Astrocyte (in vitro differentiated cells and primary cell): ENCODE measurements at regions not wholly inside any gene's neighbourhood (a gene's known extent, or its start where the extent isn't known, plus 50 kb on each side); places are given as distances from the start of the nearest gene placed in this dataset.

ENCODE experiments used
- DNase-seq: peaks from one replicate; pipeline ENCODE4 v3.0.0-alpha.2; 2010; ENCODE audit warnings: low read depth
- FAIRE-seq: peaks from 2 replicates; lab custom pipeline; 2011; peaks lifted over from hg19 to GRCh38; lab: Jason Lieb, UNC
- H2AFZ ChIP-seq: 2 replicates; pipeline ENCODE4 v1.6.0; 2012; ENCODE audit warnings: low read depth, low read length, inconsistent platforms
- H3K27ac ChIP-seq: 2 replicates; pipeline ENCODE4 v1.5.1; 2011; ENCODE audit warnings: low read depth, low read length, inconsistent platforms
- H3K27me3 ChIP-seq: 2 replicates; pipeline ENCODE4 v1.6.0; 2011; ENCODE audit warnings: low read length, inconsistent platforms; ENCODE audit not compliant: insufficient read depth
- H3K36me3 ChIP-seq: 2 replicates; pipeline ENCODE4 v1.5.1; 2011; ENCODE audit warnings: low read length, inconsistent platforms; ENCODE audit not compliant: insufficient read depth
- H3K4me1 ChIP-seq: 2 replicates; pipeline ENCODE4 v1.5.1; 2011; ENCODE audit warnings: low read length, inconsistent platforms; ENCODE audit not compliant: insufficient read depth
- H3K4me2 ChIP-seq: 2 replicates; pipeline ENCODE4 v1.6.0; 2012; ENCODE audit warnings: low read length, inconsistent platforms
- H3K4me3 ChIP-seq: 2 replicates; pipeline ENCODE4 v1.5.1; 2011; ENCODE audit warnings: low read depth, mild to moderate bottlenecking, low read length, inconsistent platforms; ENCODE audit not compliant: insufficient read depth
- H3K79me2 ChIP-seq: 2 replicates; pipeline ENCODE4 v1.6.0; 2012; ENCODE audit warnings: mild to moderate bottlenecking, low read length, inconsistent platforms; ENCODE audit not compliant: insufficient read depth
- H3K9ac ChIP-seq: 2 replicates; pipeline ENCODE4 v1.6.0; 2012; ENCODE audit warnings: mild to moderate bottlenecking, low read length, inconsistent platforms
- H3K9me3 ChIP-seq: 2 replicates; pipeline ENCODE4 v1.5.1; 2012; ENCODE audit warnings: low read depth, mild to moderate bottlenecking, low read length, inconsistent platforms; ENCODE audit not compliant: insufficient read depth
- H4K20me1 ChIP-seq: 2 replicates; pipeline ENCODE4 v1.6.0; 2012; ENCODE audit warnings: low read length, inconsistent platforms; ENCODE audit not compliant: insufficient read depth
- H3K27ac Mint-ChIP-seq: one replicate; pipeline ENCODE4 v1.8.0; 2021; ENCODE audit warnings: mild to moderate bottlenecking, mixed read lengths; ENCODE audit not compliant: unreplicated experiment
- H3K27me3 Mint-ChIP-seq: one replicate; pipeline ENCODE4 v1.8.0; 2021; ENCODE audit warnings: low read depth, mixed read lengths; ENCODE audit not compliant: unreplicated experiment
- H3K36me3 Mint-ChIP-seq: one replicate; pipeline ENCODE4 v1.8.0; 2021; ENCODE audit warnings: low read depth, mixed read lengths; ENCODE audit not compliant: unreplicated experiment
- H3K4me1 Mint-ChIP-seq: one replicate; pipeline ENCODE4 v1.8.0; 2021; ENCODE audit warnings: low read depth, mixed read lengths; ENCODE audit not compliant: unreplicated experiment
- H3K4me3 Mint-ChIP-seq: one replicate; pipeline ENCODE4 v1.8.0; 2021; ENCODE audit warnings: mild to moderate bottlenecking, moderate library complexity, mixed read lengths; ENCODE audit not compliant: unreplicated experiment
- H3K9me3 Mint-ChIP-seq: one replicate; pipeline ENCODE4 v1.8.0; 2021; ENCODE audit warnings: mild to moderate bottlenecking, mixed read lengths; ENCODE audit not compliant: unreplicated experiment
- EZH2 ChIP-seq: IDR thresholded peaks from 2 replicates; pipeline ENCODE4 v1.6.1; 2012; ENCODE audit warnings: mild to moderate bottlenecking, low read length, inconsistent platforms; ENCODE audit not compliant: insufficient read depth
- TF ChIP-seq, protein P1 (sequence below): IDR thresholded peaks from 2 replicates; pipeline ENCODE4 v1.5.1; 2011; ENCODE audit warnings: low read depth, mild to moderate bottlenecking, inconsistent platforms, low read length, moderate library complexity; ENCODE audit not compliant: insufficient read depth

DNA sequence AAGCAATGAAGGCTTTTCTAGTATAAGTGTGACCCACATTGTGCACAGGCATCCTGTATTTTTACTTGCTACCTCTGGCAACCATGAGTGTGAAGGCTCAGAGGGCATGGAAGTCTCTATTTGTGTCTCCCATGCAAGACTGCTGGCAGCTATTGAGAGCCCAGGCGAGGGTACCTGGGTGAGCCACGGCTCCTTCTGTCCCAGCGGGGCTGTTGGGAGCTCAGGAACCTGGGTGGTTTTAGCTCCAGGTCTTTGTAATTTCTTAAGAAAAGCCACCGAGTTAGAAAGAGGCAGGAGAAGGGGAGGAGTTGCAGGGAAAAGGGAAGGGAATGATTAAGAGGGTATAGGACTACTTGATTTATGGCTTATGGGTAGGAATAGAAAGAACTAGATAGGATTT lies 190.4 kb upstream of the SOX1 start:
- Histone ChIP-seq H3K27ac (no peak overlapping the region), H3K9me3 (peaks cover 9% of the 10 kb centered on the region), H3K9ac (no peak overlapping the region), H3K36me3 (no peaks in the 10 kb centered on the region), H3K27me3 (no peaks in the 10 kb centered on the region), H2AFZ (no peak overlapping the region), H3K79me2 (no peaks in the 10 kb centered on the region), H4K20me1 (no peaks in the 10 kb centered on the region), H3K4me3 (no peak overlapping the region), H3K4me1 (no peaks in the 10 kb centered on the region), H3K4me2 (no peak overlapping the region)
- H3K27ac Mint-ChIP-seq = no peak overlapping the region
- TF ChIP-seq, protein P1, sequence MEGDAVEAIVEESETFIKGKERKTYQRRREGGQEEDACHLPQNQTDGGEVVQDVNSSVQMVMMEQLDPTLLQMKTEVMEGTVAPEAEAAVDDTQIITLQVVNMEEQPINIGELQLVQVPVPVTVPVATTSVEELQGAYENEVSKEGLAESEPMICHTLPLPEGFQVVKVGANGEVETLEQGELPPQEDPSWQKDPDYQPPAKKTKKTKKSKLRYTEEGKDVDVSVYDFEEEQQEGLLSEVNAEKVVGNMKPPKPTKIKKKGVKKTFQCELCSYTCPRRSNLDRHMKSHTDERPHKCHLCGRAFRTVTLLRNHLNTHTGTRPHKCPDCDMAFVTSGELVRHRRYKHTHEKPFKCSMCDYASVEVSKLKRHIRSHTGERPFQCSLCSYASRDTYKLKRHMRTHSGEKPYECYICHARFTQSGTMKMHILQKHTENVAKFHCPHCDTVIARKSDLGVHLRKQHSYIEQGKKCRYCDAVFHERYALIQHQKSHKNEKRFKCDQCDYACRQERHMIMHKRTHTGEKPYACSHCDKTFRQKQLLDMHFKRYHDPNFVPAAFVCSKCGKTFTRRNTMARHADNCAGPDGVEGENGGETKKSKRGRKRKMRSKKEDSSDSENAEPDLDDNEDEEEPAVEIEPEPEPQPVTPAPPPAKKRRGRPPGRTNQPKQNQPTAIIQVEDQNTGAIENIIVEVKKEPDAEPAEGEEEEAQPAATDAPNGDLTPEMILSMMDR = no peak
- no peak for TF ChIP-seq EZH2
- H3K4me1 Mint-ChIP-seq = no peaks in the 10 kb centered on the region
- peaks cover 52% of the 10 kb centered on the region for H3K27me3 Mint-ChIP-seq
- H3K36me3 Mint-ChIP-seq = no peaks in the 10 kb centered on the region
- DNase-seq (no peak), FAIRE-seq (no peak)
- no peak overlapping the region for H3K4me3 Mint-ChIP-seq
- peaks cover 6% of the 10 kb centered on the region for H3K9me3 Mint-ChIP-seq

DNA sequence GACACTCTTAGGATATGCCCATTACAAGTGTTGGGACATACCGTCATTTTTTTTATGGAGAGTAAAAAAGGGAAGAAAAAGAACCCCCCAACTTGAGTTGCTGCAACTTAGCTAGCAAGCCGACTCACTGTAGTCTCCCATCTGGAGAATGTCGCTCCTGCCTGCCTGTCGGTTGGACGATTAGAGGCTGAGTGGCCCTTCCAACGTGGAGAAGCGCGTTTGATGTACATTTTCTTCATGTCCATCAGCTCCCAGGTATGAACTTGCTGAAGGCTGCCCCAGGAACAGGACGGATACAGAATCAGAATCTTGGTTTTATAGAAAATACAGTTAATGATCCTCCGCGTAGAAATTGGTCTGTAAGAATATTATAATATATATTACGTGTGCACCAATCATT lies 189.0 kb upstream of the SOX1 start:
- no peaks in the 10 kb centered on the region for H3K36me3 Mint-ChIP-seq
- H3K27ac Mint-ChIP-seq = no peak overlapping the region
- no peak overlapping the region for H3K9ac ChIP-seq
- peaks cover 43% of the 10 kb centered on the region for H3K27me3 Mint-ChIP-seq
- H3K4me3 ChIP-seq = no peak overlapping the region
- no peaks in the 10 kb centered on the region for H3K27me3 ChIP-seq
- DNase-seq = no peak
- H3K4me1 Mint-ChIP-seq = no peaks in the 10 kb centered on the region
- H3K36me3 ChIP-seq = no peaks in the 10 kb centered on the region
- peaks cover 9% of the 10 kb centered on the region for H3K9me3 ChIP-seq
- no peaks in the 10 kb centered on the region for H3K79me2 ChIP-seq
- H4K20me1 ChIP-seq = no peaks in the 10 kb centered on the region
- H3K4me3 Mint-ChIP-seq = no peak overlapping the region
- H3K4me2 ChIP-seq = no peak overlapping the region
- FAIRE-seq = no peak
- no peaks in the 10 kb centered on the region for H3K4me1 ChIP-seq
- no peak overlapping the region for H2AFZ ChIP-seq
- H3K9me3 Mint-ChIP-seq = peaks cover 6% of the 10 kb centered on the region
- H3K27ac ChIP-seq = no peak overlapping the region
- TF ChIP-seq, protein P1 = no peak
- no peak for TF ChIP-seq EZH2

DNA sequence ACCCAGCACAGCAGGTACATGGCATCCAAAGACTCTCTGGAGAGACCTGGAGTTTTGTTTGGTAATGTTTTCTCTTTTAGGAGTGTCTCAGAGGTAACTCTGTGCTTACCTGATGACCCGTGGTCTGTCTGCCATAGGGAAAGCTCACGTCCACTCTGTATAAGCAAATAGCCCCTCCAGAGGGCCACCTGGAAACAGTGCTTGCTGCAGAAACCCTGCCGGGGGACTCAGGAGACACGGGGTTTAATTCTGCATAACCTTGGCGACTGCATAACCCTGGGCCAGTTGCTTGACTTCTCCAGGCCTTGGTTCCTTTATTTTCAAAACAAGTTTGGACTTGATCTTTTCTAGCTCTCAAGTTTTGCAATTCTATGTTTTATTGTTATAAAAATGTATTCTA lies 187.2 kb upstream of the SOX1 start:
- no peaks in the 10 kb centered on the region for H3K79me2 ChIP-seq
- H3K4me1 Mint-ChIP-seq = no peaks in the 10 kb centered on the region
- H3K4me3 Mint-ChIP-seq = no peak overlapping the region
- no peak overlapping the region for H3K9ac ChIP-seq
- H3K27ac Mint-ChIP-seq = no peak overlapping the region
- H3K9me3 Mint-ChIP-seq = peaks cover 2% of the 10 kb centered on the region
- no peak overlapping the region for H2AFZ ChIP-seq
- peaks cover 49% of the 10 kb centered on the region for H3K27me3 Mint-ChIP-seq
- no peaks in the 10 kb centered on the region for H3K36me3 Mint-ChIP-seq
- no peak overlapping the region for H3K4me3 ChIP-seq
- H3K4me1 ChIP-seq = no peaks in the 10 kb centered on the region
- H3K4me2 ChIP-seq = no peak overlapping the region
- no peak overlapping the region for H3K27ac ChIP-seq
- TF ChIP-seq, protein P1 = no peak
- TF ChIP-seq EZH2 = no peak
- FAIRE-seq (no peak), DNase-seq (no peak)
- no peaks in the 10 kb centered on the region for H4K20me1 ChIP-seq
- H3K36me3 ChIP-seq = no peaks in the 10 kb centered on the region
- H3K9me3 ChIP-seq = peaks cover 4% of the 10 kb centered on the region
- H3K27me3 ChIP-seq = no peaks in the 10 kb centered on the region
